ENCODE measurements at regions not wholly inside any gene's neighbourhood (a gene's known extent, or its start where the extent isn't known, plus 50 kb on each side); places are given as distances from the start of the nearest gene placed in this dataset.

GRCh38 chr4:10951306-10951705 lies 266.7 kb upstream of the CLNK start:
- TF ChIP-seq, protein P1, sequence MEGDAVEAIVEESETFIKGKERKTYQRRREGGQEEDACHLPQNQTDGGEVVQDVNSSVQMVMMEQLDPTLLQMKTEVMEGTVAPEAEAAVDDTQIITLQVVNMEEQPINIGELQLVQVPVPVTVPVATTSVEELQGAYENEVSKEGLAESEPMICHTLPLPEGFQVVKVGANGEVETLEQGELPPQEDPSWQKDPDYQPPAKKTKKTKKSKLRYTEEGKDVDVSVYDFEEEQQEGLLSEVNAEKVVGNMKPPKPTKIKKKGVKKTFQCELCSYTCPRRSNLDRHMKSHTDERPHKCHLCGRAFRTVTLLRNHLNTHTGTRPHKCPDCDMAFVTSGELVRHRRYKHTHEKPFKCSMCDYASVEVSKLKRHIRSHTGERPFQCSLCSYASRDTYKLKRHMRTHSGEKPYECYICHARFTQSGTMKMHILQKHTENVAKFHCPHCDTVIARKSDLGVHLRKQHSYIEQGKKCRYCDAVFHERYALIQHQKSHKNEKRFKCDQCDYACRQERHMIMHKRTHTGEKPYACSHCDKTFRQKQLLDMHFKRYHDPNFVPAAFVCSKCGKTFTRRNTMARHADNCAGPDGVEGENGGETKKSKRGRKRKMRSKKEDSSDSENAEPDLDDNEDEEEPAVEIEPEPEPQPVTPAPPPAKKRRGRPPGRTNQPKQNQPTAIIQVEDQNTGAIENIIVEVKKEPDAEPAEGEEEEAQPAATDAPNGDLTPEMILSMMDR (IDR thresholded peaks at IDR 0.05; ENCODE audit: insufficient read depth, low read length, missing control alignments), result no peak
- no peak overlapping the region for H3K4me3 ChIP-seq (ENCODE audit: low read depth, low read length)
- DNase-seq (ENCODE audit: low read depth, low spot score), result no peak
- ChIA-PET POLR2A (no interaction called here), CTCF (no interaction called here)

DNA sequence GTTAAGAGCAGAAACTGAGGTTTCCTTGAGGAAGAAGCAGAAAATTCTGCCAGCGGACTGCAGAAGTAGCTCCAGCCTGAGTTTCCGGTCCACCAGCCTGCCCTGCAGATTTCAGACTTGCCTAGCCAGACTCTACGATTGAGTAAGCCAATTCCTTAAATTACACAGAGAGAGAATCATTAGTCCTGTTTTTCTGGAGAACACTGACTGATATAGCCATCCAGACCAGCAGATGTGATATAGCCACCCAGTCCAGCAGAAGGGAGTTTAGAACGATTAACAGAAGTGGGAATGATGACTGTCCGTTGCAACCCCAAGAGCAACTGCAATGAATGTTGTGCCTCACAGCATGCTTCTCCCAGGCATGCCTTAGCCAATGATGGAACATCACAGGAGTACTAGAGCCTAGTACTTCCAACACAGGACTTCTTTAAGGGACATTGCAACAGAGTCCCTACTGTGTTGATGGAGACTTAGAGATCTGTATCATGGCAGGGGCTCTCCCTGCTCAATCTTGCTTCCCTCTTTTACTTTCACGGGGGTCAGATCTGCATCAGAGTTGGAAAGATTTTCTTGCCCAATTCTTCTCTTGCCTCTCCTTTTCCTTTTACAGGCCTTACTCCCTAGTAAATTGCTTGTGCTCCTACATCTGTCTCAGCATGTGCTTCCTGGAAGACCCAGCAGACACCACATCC lies 264.6 kb upstream of the CLNK start:
- no peak for DNase-seq (ENCODE audit: low read depth, low spot score)
- ChIA-PET CTCF (no interaction called here), POLR2A (no interaction called here)
- no peak overlapping the region for H3K4me3 ChIP-seq (ENCODE audit: low read depth, low read length)
- TF ChIP-seq, protein P1 (IDR thresholded peaks at IDR 0.05; ENCODE audit: insufficient read depth, low read length, missing control alignments), result no peak

- H3K4me3 ChIP-seq (ENCODE audit: low read depth, low read length), result no peak overlapping the region
- TF ChIP-seq, protein P1 (IDR thresholded peaks at IDR 0.05; ENCODE audit: insufficient read depth, low read length, missing control alignments), result no peak
- POLR2A ChIA-PET, result no interaction called here
- DNase-seq (ENCODE audit: low read depth, low spot score), result no peak
- CTCF ChIA-PET, result no interaction called here
These were observed 263.3 kb upstream of the CLNK start for GRCh38 chr4:10947898-10948297.

GRCh38 chr4:10944321-10944720 lies 259.8 kb upstream of the CLNK start:
- POLR2A ChIA-PET, result no interaction called here
- H3K4me3 ChIP-seq (ENCODE audit: low read depth, low read length), result no peak overlapping the region
- CTCF ChIA-PET, result no interaction called here
- TF ChIP-seq, protein P1 (IDR thresholded peaks at IDR 0.05; ENCODE audit: insufficient read depth, low read length, missing control alignments), result no peak
- no peak for DNase-seq (ENCODE audit: low read depth, low spot score)

GRCh38 chr4:10942156-10942555 lies 257.6 kb upstream of the CLNK start:
- TF ChIP-seq, protein P1 (IDR thresholded peaks at IDR 0.05; ENCODE audit: insufficient read depth, low read length, missing control alignments), result no peak
- CTCF ChIA-PET, result no interaction called here
- no peak for DNase-seq (ENCODE audit: low read depth, low spot score)
- no peak overlapping the region for H3K4me3 ChIP-seq (ENCODE audit: low read depth, low read length)
- POLR2A ChIA-PET, result no interaction called here

DNA sequence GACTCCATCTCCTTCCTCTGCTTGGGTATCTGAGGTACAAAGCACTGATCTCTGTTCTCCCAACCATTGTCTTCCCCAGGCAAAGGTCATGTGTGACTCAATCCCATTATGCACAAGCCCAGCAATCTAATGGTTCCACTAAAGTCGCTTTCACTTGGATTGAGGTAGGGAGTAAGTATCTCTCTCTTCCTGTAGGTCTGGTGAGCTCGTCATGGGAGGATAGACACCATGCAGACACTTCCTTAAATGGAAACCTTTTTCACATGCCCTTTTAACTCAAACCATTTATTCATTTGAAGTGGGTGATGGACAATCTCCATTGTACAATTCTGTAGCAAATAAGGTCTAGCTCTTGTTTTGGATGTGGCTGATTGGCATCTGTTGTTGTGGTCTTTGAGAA lies 245.2 kb upstream of the CLNK start:
- POLR2A ChIA-PET, result no interaction called here
- CTCF ChIA-PET, result no interaction called here
- TF ChIP-seq, protein P1 (IDR thresholded peaks at IDR 0.05; ENCODE audit: insufficient read depth, low read length, missing control alignments), result no peak
- H3K4me3 ChIP-seq (ENCODE audit: low read depth, low read length), result no peak overlapping the region
- no peak for DNase-seq (ENCODE audit: low read depth, low spot score)

All from AG04449 (cell line).